Left ventricle myocardium superior (tissue), 1 donor: ENCODE measurements at regions not wholly inside any gene's neighbourhood (a gene's known extent, or its start where the extent isn't known, plus 50 kb on each side); places are given as distances from the start of the nearest gene placed in this dataset.
"Not testable (repeated sequence)": the region's sequence is repeated elsewhere in the genome, so short reads cannot be mapped to it uniquely, and the experiment has no call there.

Experiments
- ATAC-seq: fragments of 200-7000 bp; cut with Tn5 transposase; one replicate; pipeline ENCODE4 v1.9.1; 2020; ENCODE audit warnings: mild to moderate bottlenecking, moderate library complexity
- DNase-seq: peaks from one replicate; pipeline ENCODE4 v3.0.0-alpha.2; 2020
- intact Hi-C: fragments of 100-400 bp; cut with micrococcal nuclease; formaldehyde crosslinking; loops from one replicate; pipeline ENCODE4 v1.11.0; 2022
- donor health status: DM: no; HTN: yes; CAD: no; lungs with severe emphysema.

- intact Hi-C loops = no loop called here
- ATAC-seq = no peak
- DNase-seq = no peak
These were observed 222.8 kb downstream of the SUCLG1 start for GRCh38 chr2:84236288-84236687.

GRCh38 chr2:84234103-84234502 lies 225.0 kb downstream of the SUCLG1 start:
- ATAC-seq (no peak), DNase-seq (no peak)
- intact Hi-C loops = no loop called here

GRCh38 chr2:84231478-84231877 lies 227.6 kb downstream of the SUCLG1 start:
- no peak for ATAC-seq
- intact Hi-C loops = no loop called here
- DNase-seq = no peak

- DNase-seq = no peak
- no peak for ATAC-seq
- intact Hi-C loops = no loop called here
These were observed 235.0 kb downstream of the SUCLG1 start for GRCh38 chr2:84224121-84224520.

GRCh38 chr2:84223191-84223590 lies 235.9 kb downstream of the SUCLG1 start:
- DNase-seq (no peak), ATAC-seq (no peak)
- intact Hi-C loops = no loop called here

GRCh38 chr2:84221102-84221501 lies 238.0 kb downstream of the SUCLG1 start:
- ATAC-seq, DNase-seq, intact Hi-C loops: not testable (repeated sequence)

- intact Hi-C loops = no loop called here
- no peak for ATAC-seq
These were observed 241.6 kb downstream of the SUCLG1 start for GRCh38 chr2:84217456-84217855.

GRCh38 chr2:84214455-84214854 lies 244.6 kb downstream of the SUCLG1 start:
- DNase-seq (no peak), ATAC-seq (no peak)
- intact Hi-C loops = no loop called here

More at GRCh38 chr2:84217456-84217855, 241.6 kb downstream of the SUCLG1 start:
- no peak for DNase-seq

- no peak for DNase-seq
- ATAC-seq = no peak
- intact Hi-C loops = no loop called here
These were observed 246.3 kb downstream of the SUCLG1 start for GRCh38 chr2:84212611-84213314.

- intact Hi-C loops = no loop called here
- no peak for ATAC-seq
- DNase-seq = no peak
These were observed 249.1 kb downstream of the SUCLG1 start for GRCh38 chr2:84209941-84210340.

GRCh38 chr2:84204995-84205394 lies 254.1 kb downstream of the SUCLG1 start:
- DNase-seq (no peak), ATAC-seq (no peak)
- intact Hi-C loops = no loop called here

GRCh38 chr2:84202166-84202565 lies 256.9 kb downstream of the SUCLG1 start:
- intact Hi-C loops = no loop called here
- DNase-seq (no peak), ATAC-seq (no peak)

GRCh38 chr2:84201158-84201557 lies 257.9 kb downstream of the SUCLG1 start:
- intact Hi-C loops = no loop called here

GRCh38 chr2:84197901-84198300 lies 261.2 kb downstream of the SUCLG1 start:
- ATAC-seq (no peak), DNase-seq (no peak)
- intact Hi-C loops = no loop called here

More at GRCh38 chr2:84201158-84201557, 257.9 kb downstream of the SUCLG1 start:
- ATAC-seq = no peak
- no peak for DNase-seq

- ATAC-seq (no peak), DNase-seq (no peak)
- intact Hi-C loops = no loop called here
These were observed 264.0 kb downstream of the SUCLG1 start for GRCh38 chr2:84194949-84195644.

- DNase-seq (no peak), ATAC-seq (no peak)
- intact Hi-C loops = no loop called here
These were observed 264.9 kb downstream of the SUCLG1 start for GRCh38 chr2:84194181-84194580.

GRCh38 chr2:84187258-84187657 lies 271.8 kb downstream of the SUCLG1 start:
- no peak for DNase-seq
- intact Hi-C loops = no loop called here

GRCh38 chr2:84181927-84182326 lies 277.2 kb downstream of the SUCLG1 start:
- intact Hi-C loops = no loop called here
- ATAC-seq (peak; percentile 34), DNase-seq (no peak)

More at GRCh38 chr2:84187258-84187657, 271.8 kb downstream of the SUCLG1 start:
- no peak for ATAC-seq

GRCh38 chr2:84177733-84178132 lies 281.3 kb downstream of the SUCLG1 start:
- intact Hi-C loops = no loop called here
- DNase-seq (no peak), ATAC-seq (no peak)

GRCh38 chr2:84175970-84176369 lies 283.1 kb downstream of the SUCLG1 start:
- no peak for ATAC-seq
- intact Hi-C loops = no loop called here
- DNase-seq = no peak

- no peak for DNase-seq
- intact Hi-C loops = no loop called here
- ATAC-seq = no peak
These were observed 283.7 kb downstream of the SUCLG1 start for GRCh38 chr2:84175340-84175739.
